ENCODE measurements at regions not wholly inside any gene's neighbourhood (a gene's known extent, or its start where the extent isn't known, plus 50 kb on each side); places are given as distances from the start of the nearest gene placed in this dataset.
A peak's percentile ranks its signal among the peaks of the same experiment; 100 is the strongest.

- DNase-seq = peak; percentile 57
- Mint-ChIP-seq H3K9me3 (no peaks in the 10 kb centered on the region), H3K4me3 (no peak overlapping the region), H3K27ac (peak overlapping the region; percentile 28), H3K36me3 (ENCODE audit: low read depth) (no peaks in the 10 kb centered on the region), H3K27me3 (ENCODE audit: insufficient read depth) (no peaks in the 10 kb centered on the region), H3K4me1 (peaks cover 17% of the 10 kb centered on the region)
- no peaks in the 10 kb centered on the region for H3K9me3 ChIP-seq (ENCODE audit: control insufficient read depth, low read length)
- peaks cover 4% of the 10 kb centered on the region for H3K4me1 ChIP-seq (ENCODE audit: control insufficient read depth, insufficient read depth, low read length)
- no peak for TF ChIP-seq CTCF (conservative IDR thresholded peaks at IDR 0.05)
- no peak overlapping the region for H3K4me3 ChIP-seq (ENCODE audit: low read length)
- 67 to 75% methylated on average over 2 to 4 of the region's 4 CpGs for WGBS, 2 experiments (ENCODE audit: insufficient coverage in 1 of 2, insufficient read length in 1 of 2)
- no peaks in the 10 kb centered on the region for H3K27me3 ChIP-seq (ENCODE audit: control insufficient read depth, insufficient read depth, low read length, poor library complexity, severe bottlenecking)
- no peak overlapping the region for H3K9ac ChIP-seq (ENCODE audit: extremely low read depth, low read length, poor library complexity, severe bottlenecking)
- H3K27ac ChIP-seq (ENCODE audit: low read depth, low read length) = no peak overlapping the region
- H3K36me3 ChIP-seq (ENCODE audit: control insufficient read depth, insufficient read depth, low read length) = no peaks in the 10 kb centered on the region
These were observed 717.0 kb upstream of the TMPRSS15 start for GRCh38 chr21:19120591-19120990.

GRCh38 chr21:19122356-19122755 lies 718.8 kb upstream of the TMPRSS15 start:
- WGBS, 2 experiments (ENCODE audit: insufficient coverage in 1 of 2, insufficient read length in 1 of 2) = 86 to 98% methylated on average over 1 to 2 of the region's 2 CpGs

GRCh38 chr21:19123053-19123452 lies 719.5 kb upstream of the TMPRSS15 start:
- Mint-ChIP-seq H3K9me3 (no peaks in the 10 kb centered on the region), H3K4me3 (no peak overlapping the region), H3K4me1 (peaks cover 17% of the 10 kb centered on the region), H3K27ac (no peak overlapping the region), H3K27me3 (ENCODE audit: insufficient read depth) (no peaks in the 10 kb centered on the region), H3K36me3 (ENCODE audit: low read depth) (no peaks in the 10 kb centered on the region)
- no peak for TF ChIP-seq CTCF (conservative IDR thresholded peaks at IDR 0.05)
- 87 to 91% methylated on average over 3 to 4 of the region's 5 CpGs for WGBS, 2 experiments (ENCODE audit: insufficient coverage in 1 of 2, insufficient read length in 1 of 2)
- Histone ChIP-seq H3K27ac (ENCODE audit: low read depth, low read length) (peak overlapping the region; percentile 45), H3K27me3 (ENCODE audit: control insufficient read depth, insufficient read depth, low read length, poor library complexity, severe bottlenecking) (no peaks in the 10 kb centered on the region), H3K36me3 (ENCODE audit: control insufficient read depth, insufficient read depth, low read length) (no peaks in the 10 kb centered on the region), H3K4me1 (ENCODE audit: control insufficient read depth, insufficient read depth, low read length) (peaks cover 4% of the 10 kb centered on the region), H3K4me3 (ENCODE audit: low read length) (no peak overlapping the region), H3K9me3 (ENCODE audit: control insufficient read depth, low read length) (no peaks in the 10 kb centered on the region), H3K9ac (ENCODE audit: extremely low read depth, low read length, poor library complexity, severe bottlenecking) (no peak overlapping the region)
- DNase-seq = no peak

More at GRCh38 chr21:19122356-19122755, 718.8 kb upstream of the TMPRSS15 start:
- H3K9me3 Mint-ChIP-seq = no peaks in the 10 kb centered on the region
- no peak overlapping the region for H3K4me3 Mint-ChIP-seq
- H3K27ac Mint-ChIP-seq = no peak overlapping the region
- no peak for DNase-seq
- peaks cover 17% of the 10 kb centered on the region for H3K4me1 Mint-ChIP-seq
- no peaks in the 10 kb centered on the region for H3K9me3 ChIP-seq (ENCODE audit: control insufficient read depth, low read length)
- no peaks in the 10 kb centered on the region for H3K36me3 ChIP-seq (ENCODE audit: control insufficient read depth, insufficient read depth, low read length)
- TF ChIP-seq CTCF (conservative IDR thresholded peaks at IDR 0.05) = no peak
- no peak overlapping the region for H3K4me3 ChIP-seq (ENCODE audit: low read length)
- no peaks in the 10 kb centered on the region for H3K27me3 Mint-ChIP-seq (ENCODE audit: insufficient read depth)
- peaks cover 4% of the 10 kb centered on the region for H3K4me1 ChIP-seq (ENCODE audit: control insufficient read depth, insufficient read depth, low read length)
- H3K36me3 Mint-ChIP-seq (ENCODE audit: low read depth) = no peaks in the 10 kb centered on the region
- no peak overlapping the region for H3K9ac ChIP-seq (ENCODE audit: extremely low read depth, low read length, poor library complexity, severe bottlenecking)
- no peak overlapping the region for H3K27ac ChIP-seq (ENCODE audit: low read depth, low read length)
- no peaks in the 10 kb centered on the region for H3K27me3 ChIP-seq (ENCODE audit: control insufficient read depth, insufficient read depth, low read length, poor library complexity, severe bottlenecking)

Data from endodermal cell (in vitro differentiated cells).